WTC11 (cell line): ENCODE measurements at regions not wholly inside any gene's neighbourhood (a gene's known extent, or its start where the extent isn't known, plus 50 kb on each side); places are given as distances from the start of the nearest gene placed in this dataset.

Experiments used
- ATAC-seq: fragments of 200-7000 bp; cut with Tn5 transposase; 2 replicates; pipeline ENCODE4 v1.10.0; 2021; ENCODE audit warnings: mild to moderate bottlenecking, moderate library complexity
- CTCF ChIA-PET: fragments of 300-600 bp; sonication (Branson Sonifier 250); formaldehyde crosslinking; loops from one replicate; lab custom pipeline; 2021; ENCODE audit warnings: antibody characterized with exemption; lab: Charles Lee
- POLR2A ChIA-PET: fragments of 350-600 bp; sonication (Branson Sonifier 250); formaldehyde crosslinking; loops from one replicate; lab custom pipeline; 2021; ENCODE audit warnings: antibody characterized with exemption; lab: Charles Lee
- DNase-seq: peaks from one replicate; pipeline ENCODE4 v3.0.0; 2021; ENCODE audit warnings: low spot score
- H3K27ac Mint-ChIP-seq: 2 replicates; pipeline ENCODE4 v1.8.0; 2021; ENCODE audit warnings: mixed read lengths
- H3K27me3 Mint-ChIP-seq: 2 replicates; pipeline ENCODE4 v1.8.0; 2021; ENCODE audit warnings: low read depth, mild to moderate bottlenecking, moderate library complexity, mixed read lengths
- H3K36me3 Mint-ChIP-seq: 2 replicates; pipeline ENCODE4 v1.8.0; 2021; ENCODE audit warnings: mixed read lengths
- H3K4me1 Mint-ChIP-seq: 2 replicates; pipeline ENCODE4 v1.8.0; 2022; ENCODE audit warnings: mixed read lengths
- H3K4me3 Mint-ChIP-seq: 2 replicates; pipeline ENCODE4 v1.8.0; 2021; ENCODE audit warnings: mild to moderate bottlenecking, moderate library complexity, mixed read lengths
- H3K9me3 Mint-ChIP-seq: 2 replicates; pipeline ENCODE4 v1.8.0; 2021; ENCODE audit warnings: mixed read lengths
- AR ChIP-seq: fragments of 250-450 bp; sonication (Bioruptor Pico); IDR thresholded peaks from 2 replicates; pipeline ENCODE4 v1.9.0; 2021; ENCODE audit warnings: mild to moderate bottlenecking
- ATF1 ChIP-seq: sonication (generic); formaldehyde crosslinking; IDR thresholded peaks from 2 replicates; pipeline ENCODE4 v1.8.1; 2023; ENCODE audit warnings: mild to moderate bottlenecking, moderate library complexity, missing genetic modification reagents
- CREB1 ChIP-seq: sonication (generic); formaldehyde crosslinking; IDR thresholded peaks from 2 replicates; pipeline ENCODE4 v1.8.0; 2023; ENCODE audit warnings: mild to moderate bottlenecking, missing genetic modification reagents
- CREM ChIP-seq: sonication (generic); formaldehyde crosslinking; IDR thresholded peaks from 2 replicates; pipeline ENCODE4 v1.8.1; 2022; ENCODE audit warnings: mild to moderate bottlenecking, missing genetic modification reagents, moderate library complexity
- ELF4 ChIP-seq: sonication (generic); formaldehyde crosslinking; IDR thresholded peaks from 2 replicates; pipeline ENCODE4 v1.8.1; 2022; ENCODE audit warnings: low read depth, mild to moderate bottlenecking, moderate library complexity, missing genetic modification reagents
- EMX1 ChIP-seq: fragments of 250-450 bp; sonication (Bioruptor Pico); IDR thresholded peaks from 2 replicates; pipeline ENCODE4 v1.8.0; 2021; ENCODE audit warnings: mild to moderate bottlenecking
- ESRRA ChIP-seq: sonication (generic); formaldehyde crosslinking; IDR thresholded peaks from 2 replicates; pipeline ENCODE4 v1.8.1; 2022; ENCODE audit warnings: mild to moderate bottlenecking, missing genetic modification reagents, borderline replicate concordance
- FOXJ3 ChIP-seq: sonication (generic); formaldehyde crosslinking; IDR thresholded peaks from 2 replicates; pipeline ENCODE4 v1.9.0; 2021; ENCODE audit warnings: missing genetic modification reagents, mild to moderate bottlenecking, borderline replicate concordance
- GTF2I ChIP-seq: fragments of 250-450 bp; sonication (Bioruptor Pico); conservative IDR thresholded peaks from 2 replicates; pipeline ENCODE4 v1.4.0; 2021; ENCODE audit warnings: mild to moderate bottlenecking
- RELA ChIP-seq: sonication (generic); formaldehyde crosslinking; IDR thresholded peaks from 2 replicates; pipeline ENCODE4 v1.8.1; 2022; ENCODE audit warnings: missing genetic modification reagents, mild to moderate bottlenecking, borderline replicate concordance
- RORB ChIP-seq: fragments of 250-450 bp; sonication (Bioruptor Pico); IDR thresholded peaks from 2 replicates; pipeline ENCODE4 v1.9.0; 2021; ENCODE audit warnings: mild to moderate bottlenecking
- SOX15 ChIP-seq: fragments of 250-450 bp; sonication (Bioruptor Pico); IDR thresholded peaks from 2 replicates; pipeline ENCODE4 v1.9.0; 2021; ENCODE audit warnings: mild to moderate bottlenecking
- TEAD1 ChIP-seq: sonication (generic); formaldehyde crosslinking; IDR thresholded peaks from 2 replicates; pipeline ENCODE4 v1.8.0; 2022; ENCODE audit warnings: mild to moderate bottlenecking, missing genetic modification reagents
- ZBTB21 ChIP-seq: sonication (generic); formaldehyde crosslinking; IDR thresholded peaks from 2 replicates; pipeline ENCODE4 v1.8.1; 2023; ENCODE audit warnings: mild to moderate bottlenecking, missing genetic modification reagents, borderline replicate concordance
- ZNF396 ChIP-seq: fragments of 250-450 bp; sonication (Bioruptor Pico); IDR thresholded peaks from 2 replicates; pipeline ENCODE4 v1.8.0; 2021; ENCODE audit warnings: mild to moderate bottlenecking, moderate library complexity, borderline replicate concordance
- ZNF416 ChIP-seq: fragments of 250-450 bp; sonication (Bioruptor Pico); IDR thresholded peaks from 2 replicates; pipeline ENCODE4 v1.9.0; 2021; ENCODE audit warnings: mild to moderate bottlenecking, inconsistent platforms
- TF ChIP-seq, protein P1 (sequence below): sonication (generic); formaldehyde crosslinking; IDR thresholded peaks from 2 replicates; pipeline ENCODE4 v1.8.1; 2023; ENCODE audit warnings: mild to moderate bottlenecking, missing genetic modification reagents, moderate library complexity
- TF ChIP-seq, protein P2 (sequence below): sonication (generic); formaldehyde crosslinking; IDR thresholded peaks from 2 replicates; pipeline ENCODE4 v1.8.1; 2022; ENCODE audit warnings: low read depth, mild to moderate bottlenecking, moderate library complexity, missing genetic modification reagents, borderline replicate concordance
- TF ChIP-seq, protein P3 (sequence below): sonication (generic); formaldehyde crosslinking; IDR thresholded peaks from 2 replicates; pipeline ENCODE4 v1.8.0; 2023; ENCODE audit warnings: missing genetic modification reagents, mild to moderate bottlenecking, borderline replicate concordance
- TF ChIP-seq, protein P4 (sequence below): sonication (generic); formaldehyde crosslinking; IDR thresholded peaks from 2 replicates; pipeline ENCODE4 v1.8.0; 2023; ENCODE audit warnings: mild to moderate bottlenecking, missing genetic modification reagents

DNA sequence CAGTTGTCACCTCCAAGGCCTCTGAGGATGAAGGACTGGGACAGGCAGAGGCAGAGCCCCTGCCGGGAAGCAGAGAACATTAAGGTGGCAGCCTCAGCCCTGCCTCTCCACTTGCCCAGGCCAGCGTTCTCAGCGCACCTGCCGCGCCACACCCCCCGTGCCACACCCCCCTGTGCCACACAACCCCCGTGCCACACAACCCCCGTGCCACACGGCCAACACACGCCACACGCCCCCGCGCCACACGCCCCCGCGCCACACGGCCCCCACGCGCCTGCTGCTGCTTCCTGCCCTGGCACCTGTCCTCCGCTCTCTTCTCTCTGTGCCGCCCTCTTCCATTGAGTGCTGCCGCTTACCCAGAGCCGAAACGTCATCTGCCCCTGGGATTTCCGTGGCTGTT is 58.0 kb upstream of the ZFP42 start:
- no peaks in the 10 kb centered on the region for H3K27me3 Mint-ChIP-seq
- ATAC-seq (no peak), DNase-seq (no peak)
- TF ChIP-seq, protein P1, sequence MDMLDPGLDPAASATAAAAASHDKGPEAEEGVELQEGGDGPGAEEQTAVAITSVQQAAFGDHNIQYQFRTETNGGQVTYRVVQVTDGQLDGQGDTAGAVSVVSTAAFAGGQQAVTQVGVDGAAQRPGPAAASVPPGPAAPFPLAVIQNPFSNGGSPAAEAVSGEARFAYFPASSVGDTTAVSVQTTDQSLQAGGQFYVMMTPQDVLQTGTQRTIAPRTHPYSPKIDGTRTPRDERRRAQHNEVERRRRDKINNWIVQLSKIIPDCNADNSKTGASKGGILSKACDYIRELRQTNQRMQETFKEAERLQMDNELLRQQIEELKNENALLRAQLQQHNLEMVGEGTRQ, result no peak
- TF ChIP-seq CREB1 (CRISPR knock-in tag) (no peak), SOX15 (CRISPR knock-in tag) (no peak), EMX1 (no peak), AR (CRISPR knock-in tag) (no peak), ESRRA (CRISPR knock-in tag) (no peak), RELA (CRISPR knock-in tag) (no peak), FOXJ3 (no peak), ZNF416 (no peak)
- TF ChIP-seq, protein P2, sequence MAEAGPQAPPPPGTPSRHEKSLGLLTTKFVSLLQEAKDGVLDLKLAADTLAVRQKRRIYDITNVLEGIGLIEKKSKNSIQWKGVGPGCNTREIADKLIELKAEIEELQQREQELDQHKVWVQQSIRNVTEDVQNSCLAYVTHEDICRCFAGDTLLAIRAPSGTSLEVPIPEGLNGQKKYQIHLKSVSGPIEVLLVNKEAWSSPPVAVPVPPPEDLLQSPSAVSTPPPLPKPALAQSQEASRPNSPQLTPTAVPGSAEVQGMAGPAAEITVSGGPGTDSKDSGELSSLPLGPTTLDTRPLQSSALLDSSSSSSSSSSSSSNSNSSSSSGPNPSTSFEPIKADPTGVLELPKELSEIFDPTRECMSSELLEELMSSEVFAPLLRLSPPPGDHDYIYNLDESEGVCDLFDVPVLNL (CRISPR knock-in tag), result no peak
- TF ChIP-seq, protein P3, sequence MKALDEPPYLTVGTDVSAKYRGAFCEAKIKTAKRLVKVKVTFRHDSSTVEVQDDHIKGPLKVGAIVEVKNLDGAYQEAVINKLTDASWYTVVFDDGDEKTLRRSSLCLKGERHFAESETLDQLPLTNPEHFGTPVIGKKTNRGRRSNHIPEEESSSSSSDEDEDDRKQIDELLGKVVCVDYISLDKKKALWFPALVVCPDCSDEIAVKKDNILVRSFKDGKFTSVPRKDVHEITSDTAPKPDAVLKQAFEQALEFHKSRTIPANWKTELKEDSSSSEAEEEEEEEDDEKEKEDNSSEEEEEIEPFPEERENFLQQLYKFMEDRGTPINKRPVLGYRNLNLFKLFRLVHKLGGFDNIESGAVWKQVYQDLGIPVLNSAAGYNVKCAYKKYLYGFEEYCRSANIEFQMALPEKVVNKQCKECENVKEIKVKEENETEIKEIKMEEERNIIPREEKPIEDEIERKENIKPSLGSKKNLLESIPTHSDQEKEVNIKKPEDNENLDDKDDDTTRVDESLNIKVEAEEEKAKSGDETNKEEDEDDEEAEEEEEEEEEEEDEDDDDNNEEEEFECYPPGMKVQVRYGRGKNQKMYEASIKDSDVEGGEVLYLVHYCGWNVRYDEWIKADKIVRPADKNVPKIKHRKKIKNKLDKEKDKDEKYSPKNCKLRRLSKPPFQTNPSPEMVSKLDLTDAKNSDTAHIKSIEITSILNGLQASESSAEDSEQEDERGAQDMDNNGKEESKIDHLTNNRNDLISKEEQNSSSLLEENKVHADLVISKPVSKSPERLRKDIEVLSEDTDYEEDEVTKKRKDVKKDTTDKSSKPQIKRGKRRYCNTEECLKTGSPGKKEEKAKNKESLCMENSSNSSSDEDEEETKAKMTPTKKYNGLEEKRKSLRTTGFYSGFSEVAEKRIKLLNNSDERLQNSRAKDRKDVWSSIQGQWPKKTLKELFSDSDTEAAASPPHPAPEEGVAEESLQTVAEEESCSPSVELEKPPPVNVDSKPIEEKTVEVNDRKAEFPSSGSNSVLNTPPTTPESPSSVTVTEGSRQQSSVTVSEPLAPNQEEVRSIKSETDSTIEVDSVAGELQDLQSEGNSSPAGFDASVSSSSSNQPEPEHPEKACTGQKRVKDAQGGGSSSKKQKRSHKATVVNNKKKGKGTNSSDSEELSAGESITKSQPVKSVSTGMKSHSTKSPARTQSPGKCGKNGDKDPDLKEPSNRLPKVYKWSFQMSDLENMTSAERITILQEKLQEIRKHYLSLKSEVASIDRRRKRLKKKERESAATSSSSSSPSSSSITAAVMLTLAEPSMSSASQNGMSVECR, result no peak
- ChIA-PET CTCF (no interaction called here), POLR2A (no interaction called here)
- H3K4me3 Mint-ChIP-seq, result no peak overlapping the region
- no peak overlapping the region for H3K27ac Mint-ChIP-seq
- peaks cover 8% of the 10 kb centered on the region; the same call in 1 of the 2 replicates for H3K4me1 Mint-ChIP-seq
- H3K9me3 Mint-ChIP-seq, result no peaks in the 10 kb centered on the region
- H3K36me3 Mint-ChIP-seq, result no peaks in the 10 kb centered on the region

DNA sequence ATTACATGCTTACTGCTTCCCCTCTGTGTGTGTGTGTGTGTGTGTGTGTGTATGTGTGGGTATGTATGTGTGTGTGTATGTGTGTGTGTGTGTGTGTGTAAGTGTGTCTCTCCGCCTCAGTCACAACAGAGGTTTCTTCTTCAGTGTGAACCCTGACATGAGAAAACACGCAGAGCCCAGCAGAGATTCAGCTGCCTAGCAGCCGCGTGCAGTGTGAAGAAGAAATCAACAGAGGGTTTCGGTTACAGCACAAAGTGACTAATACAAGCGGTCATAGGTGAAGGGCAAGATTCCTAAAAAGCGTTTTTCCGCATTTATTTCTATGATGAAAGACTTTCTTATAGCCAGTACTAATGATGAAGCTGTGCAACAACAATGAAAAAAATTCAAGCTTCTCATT is 55.3 kb upstream of the ZFP42 start:
- CTCF ChIA-PET, result no interaction called here
- TF ChIP-seq ZBTB21 (CRISPR knock-in tag) (no peak), CREB1 (CRISPR knock-in tag) (no peak), ATF1 (CRISPR knock-in tag) (no peak), TEAD1 (CRISPR knock-in tag) (no peak), CREM (no peak), RORB (CRISPR knock-in tag) (no peak), EMX1 (no peak), ZNF396 (CRISPR knock-in tag) (no peak), GTF2I (no peak), ELF4 (CRISPR knock-in tag) (no peak)
- TF ChIP-seq, protein P2 (CRISPR knock-in tag), result no peak
- TF ChIP-seq, protein P4, sequence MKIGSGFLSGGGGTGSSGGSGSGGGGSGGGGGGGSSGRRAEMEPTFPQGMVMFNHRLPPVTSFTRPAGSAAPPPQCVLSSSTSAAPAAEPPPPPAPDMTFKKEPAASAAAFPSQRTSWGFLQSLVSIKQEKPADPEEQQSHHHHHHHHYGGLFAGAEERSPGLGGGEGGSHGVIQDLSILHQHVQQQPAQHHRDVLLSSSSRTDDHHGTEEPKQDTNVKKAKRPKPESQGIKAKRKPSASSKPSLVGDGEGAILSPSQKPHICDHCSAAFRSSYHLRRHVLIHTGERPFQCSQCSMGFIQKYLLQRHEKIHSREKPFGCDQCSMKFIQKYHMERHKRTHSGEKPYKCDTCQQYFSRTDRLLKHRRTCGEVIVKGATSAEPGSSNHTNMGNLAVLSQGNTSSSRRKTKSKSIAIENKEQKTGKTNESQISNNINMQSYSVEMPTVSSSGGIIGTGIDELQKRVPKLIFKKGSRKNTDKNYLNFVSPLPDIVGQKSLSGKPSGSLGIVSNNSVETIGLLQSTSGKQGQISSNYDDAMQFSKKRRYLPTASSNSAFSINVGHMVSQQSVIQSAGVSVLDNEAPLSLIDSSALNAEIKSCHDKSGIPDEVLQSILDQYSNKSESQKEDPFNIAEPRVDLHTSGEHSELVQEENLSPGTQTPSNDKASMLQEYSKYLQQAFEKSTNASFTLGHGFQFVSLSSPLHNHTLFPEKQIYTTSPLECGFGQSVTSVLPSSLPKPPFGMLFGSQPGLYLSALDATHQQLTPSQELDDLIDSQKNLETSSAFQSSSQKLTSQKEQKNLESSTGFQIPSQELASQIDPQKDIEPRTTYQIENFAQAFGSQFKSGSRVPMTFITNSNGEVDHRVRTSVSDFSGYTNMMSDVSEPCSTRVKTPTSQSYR, result no peak

More for the DNA sequence above, 55.3 kb upstream of the ZFP42 start:
- Mint-ChIP-seq H3K36me3 (no peaks in the 10 kb centered on the region), H3K27ac (no peak overlapping the region), H3K4me1 (no peaks in the 10 kb centered on the region; the same call in 1 of the 2 replicates), H3K27me3 (no peaks in the 10 kb centered on the region), H3K9me3 (no peaks in the 10 kb centered on the region), H3K4me3 (no peak overlapping the region)
- POLR2A ChIA-PET, result no interaction called here
- DNase-seq (no peak), ATAC-seq (no peak)
